SK-N-DZ (cell line): ENCODE measurements at regions not wholly inside any gene's neighbourhood (a gene's known extent, or its start where the extent isn't known, plus 50 kb on each side); places are given as distances from the start of the nearest gene placed in this dataset.
"Not testable (repeated sequence)": the region's sequence is repeated elsewhere in the genome, so short reads cannot be mapped to it uniquely, and the experiment has no call there.

Source experiments
- DNase-seq: peaks from one replicate; pipeline ENCODE4 v3.0.0-alpha.2; 2015; ENCODE audit warnings: low spot score

GRCh38 chr12:114131824-114132223, 165.7 kb upstream of the RBM19 start:
- DNase-seq, result no peak

GRCh38 chr12:114123108-114123507, 157.0 kb upstream of the RBM19 start:
- no peak for DNase-seq

- no peak for DNase-seq
These were observed 155.9 kb upstream of the RBM19 start for GRCh38 chr12:114122016-114122415.

- no peak for DNase-seq
These were observed 153.2 kb upstream of the RBM19 start for GRCh38 chr12:114119316-114119715.

- DNase-seq, result no peak
These were observed 130.3 kb upstream of the RBM19 start for GRCh38 chr12:114096461-114096860.

GRCh38 chr12:114093520-114093919, 127.4 kb upstream of the RBM19 start:
- no peak for DNase-seq

- no peak for DNase-seq
These were observed 126.9 kb upstream of the RBM19 start for GRCh38 chr12:114092981-114093380.

GRCh38 chr12:114090211-114090610, 124.1 kb upstream of the RBM19 start:
- DNase-seq, result no peak

- DNase-seq, result peak; percentile 7
These were observed 107.0 kb upstream of the RBM19 start for GRCh38 chr12:114073076-114073475.

- DNase-seq, result no peak
These were observed 103.4 kb upstream of the RBM19 start for GRCh38 chr12:114069507-114069906.

GRCh38 chr12:114064497-114064896, 98.4 kb upstream of the RBM19 start:
- no peak for DNase-seq

GRCh38 chr12:114064034-114064433, 97.9 kb upstream of the RBM19 start:
- not testable (repeated sequence) for DNase-seq

GRCh38 chr12:114063435-114063834, 97.3 kb upstream of the RBM19 start:
- no peak for DNase-seq

- not testable (repeated sequence) for DNase-seq
These were observed 90.2 kb upstream of the RBM19 start for GRCh38 chr12:114056351-114056750.

- DNase-seq, result no peak
These were observed 88.9 kb upstream of the RBM19 start for GRCh38 chr12:114054982-114055381.

- no peak for DNase-seq
These were observed 80.3 kb upstream of the RBM19 start for GRCh38 chr12:114046236-114046998.

- DNase-seq, result no peak
These were observed 79.2 kb upstream of the RBM19 start for GRCh38 chr12:114045349-114045748.

- no peak for DNase-seq
These were observed 75.5 kb upstream of the RBM19 start for GRCh38 chr12:114041590-114041989.

- no peak for DNase-seq
These were observed 75.0 kb upstream of the RBM19 start for GRCh38 chr12:114041136-114041535.

- DNase-seq, result no peak
These were observed 72.8 kb upstream of the RBM19 start for GRCh38 chr12:114038962-114039361.

GRCh38 chr12:114032801-114033200, 66.7 kb upstream of the RBM19 start:
- DNase-seq, result no peak

- DNase-seq, result no peak
These were observed 64.3 kb upstream of the RBM19 start for GRCh38 chr12:114030451-114030850.

- DNase-seq, result no peak
These were observed 60.7 kb upstream of the RBM19 start for GRCh38 chr12:114026805-114027204.

GRCh38 chr12:114025935-114026334, 59.8 kb upstream of the RBM19 start:
- DNase-seq, result no peak
